Effector memory CD4-positive, alpha-beta T cell (primary cell): ENCODE measurements at regions not wholly inside any gene's neighbourhood (a gene's known extent, or its start where the extent isn't known, plus 50 kb on each side); places are given as distances from the start of the nearest gene placed in this dataset.
"Not testable (repeated sequence)": the region's sequence is repeated elsewhere in the genome, so short reads cannot be mapped to it uniquely, and the experiment has no call there.

ENCODE experiments used
- DNase-seq, 3 donors: peaks; one replicate each; pipeline ENCODE4 v3.0.0-alpha.2; 2020
- H3K27ac ChIP-seq: 2 replicates; pipeline ENCODE4 v1.7.0; 2013; ENCODE audit warnings: mild to moderate bottlenecking, low read length, moderate library complexity; ENCODE audit not compliant: insufficient read depth, poor library complexity, severe bottlenecking
- H3K27me3 ChIP-seq: replicated peaks from 2 replicates; pipeline ENCODE4 v1.7.0; 2013; ENCODE audit warnings: mild to moderate bottlenecking, low read length; ENCODE audit not compliant: insufficient read depth, control insufficient read depth, poor library complexity, severe bottlenecking
- H3K36me3 ChIP-seq: 2 replicates; pipeline ENCODE4 v1.7.0; 2013; ENCODE audit warnings: mild to moderate bottlenecking, low read length, moderate library complexity; ENCODE audit not compliant: control insufficient read depth, insufficient read depth
- H3K4me1 ChIP-seq: 2 replicates; pipeline ENCODE4 v1.7.0; 2013; ENCODE audit warnings: low read length, mild to moderate bottlenecking; ENCODE audit not compliant: control insufficient read depth, insufficient read depth, poor library complexity, severe bottlenecking
- H3K4me3 ChIP-seq: 2 replicates; pipeline ENCODE4 v1.7.0; 2013; ENCODE audit warnings: low read length, low read depth, mild to moderate bottlenecking; ENCODE audit not compliant: insufficient read depth, poor library complexity, severe bottlenecking
- H3K9me3 ChIP-seq: 2 replicates; pipeline ENCODE4 v1.7.0; 2013; ENCODE audit warnings: mild to moderate bottlenecking, low read length, moderate library complexity; ENCODE audit not compliant: control insufficient read depth

GRCh38 chr10:78215645-78216044 is 182.0 kb downstream of the RPS24 start:
- H3K27ac ChIP-seq, result no peak overlapping the region
- no peaks in the 10 kb centered on the region for H3K36me3 ChIP-seq
- H3K4me3 ChIP-seq, result no peak overlapping the region
- H3K27me3 ChIP-seq, result no peaks in the 10 kb centered on the region
- no peaks in the 10 kb centered on the region for H3K4me1 ChIP-seq
- no peaks in the 10 kb centered on the region for H3K9me3 ChIP-seq
- no peak for DNase-seq

GRCh38 chr10:78217336-78217735 is 183.7 kb downstream of the RPS24 start:
- no peak for DNase-seq
- H3K27me3 ChIP-seq, result no peaks in the 10 kb centered on the region
- no peaks in the 10 kb centered on the region for H3K4me1 ChIP-seq
- no peak overlapping the region for H3K4me3 ChIP-seq
- no peaks in the 10 kb centered on the region for H3K9me3 ChIP-seq
- H3K27ac ChIP-seq, result no peak overlapping the region
- H3K36me3 ChIP-seq, result no peaks in the 10 kb centered on the region

GRCh38 chr10:78218798-78219490 is 185.3 kb downstream of the RPS24 start:
- H3K4me1 ChIP-seq, result no peaks in the 10 kb centered on the region
- DNase-seq, result no peak
- H3K9me3 ChIP-seq, result no peaks in the 10 kb centered on the region
- no peaks in the 10 kb centered on the region for H3K36me3 ChIP-seq
- H3K27me3 ChIP-seq, result no peaks in the 10 kb centered on the region
- no peak overlapping the region for H3K27ac ChIP-seq
- H3K4me3 ChIP-seq, result no peak overlapping the region

- not testable (repeated sequence) for H3K4me1 ChIP-seq, H3K4me3 ChIP-seq, H3K9me3 ChIP-seq, H3K27me3 ChIP-seq, H3K27ac ChIP-seq, H3K36me3 ChIP-seq, DNase-seq
These were observed 185.9 kb downstream of the RPS24 start for GRCh38 chr10:78219568-78219967.

GRCh38 chr10:78220781-78221180 is 187.1 kb downstream of the RPS24 start:
- Histone ChIP-seq H3K36me3 (no peaks in the 10 kb centered on the region), H3K4me3 (no peak overlapping the region), H3K27me3 (no peaks in the 10 kb centered on the region), H3K27ac (no peak overlapping the region), H3K9me3 (no peaks in the 10 kb centered on the region), H3K4me1 (no peaks in the 10 kb centered on the region)
- no peak for DNase-seq

GRCh38 chr10:78222096-78222790 is 188.6 kb downstream of the RPS24 start:
- H3K27ac ChIP-seq, result no peak overlapping the region
- H3K4me3 ChIP-seq, result no peak overlapping the region
- no peaks in the 10 kb centered on the region for H3K36me3 ChIP-seq
- no peaks in the 10 kb centered on the region for H3K9me3 ChIP-seq
- no peaks in the 10 kb centered on the region for H3K4me1 ChIP-seq
- no peaks in the 10 kb centered on the region for H3K27me3 ChIP-seq
- no peak for DNase-seq

GRCh38 chr10:78223088-78223487 is 189.4 kb downstream of the RPS24 start:
- no peaks in the 10 kb centered on the region for H3K9me3 ChIP-seq
- no peak overlapping the region for H3K4me3 ChIP-seq
- no peaks in the 10 kb centered on the region for H3K27me3 ChIP-seq
- no peak overlapping the region for H3K27ac ChIP-seq
- no peak for DNase-seq
- no peaks in the 10 kb centered on the region for H3K4me1 ChIP-seq
- no peaks in the 10 kb centered on the region for H3K36me3 ChIP-seq

GRCh38 chr10:78224602-78225001 is 190.9 kb downstream of the RPS24 start:
- Histone ChIP-seq H3K9me3 (no peaks in the 10 kb centered on the region), H3K36me3 (no peaks in the 10 kb centered on the region), H3K27me3 (no peaks in the 10 kb centered on the region), H3K4me1 (no peaks in the 10 kb centered on the region), H3K27ac (no peak overlapping the region), H3K4me3 (no peak overlapping the region)
- no peak for DNase-seq

GRCh38 chr10:78225594-78225993 is 191.9 kb downstream of the RPS24 start:
- no peak for DNase-seq
- no peak overlapping the region for H3K4me3 ChIP-seq
- H3K27ac ChIP-seq, result no peak overlapping the region
- no peaks in the 10 kb centered on the region for H3K4me1 ChIP-seq
- no peaks in the 10 kb centered on the region for H3K27me3 ChIP-seq
- H3K36me3 ChIP-seq, result no peaks in the 10 kb centered on the region
- no peaks in the 10 kb centered on the region for H3K9me3 ChIP-seq

GRCh38 chr10:78229489-78229888 is 195.8 kb downstream of the RPS24 start:
- no peak overlapping the region for H3K4me3 ChIP-seq
- H3K4me1 ChIP-seq, result no peaks in the 10 kb centered on the region
- no peaks in the 10 kb centered on the region for H3K9me3 ChIP-seq
- no peaks in the 10 kb centered on the region for H3K27me3 ChIP-seq
- H3K27ac ChIP-seq, result no peak overlapping the region
- no peaks in the 10 kb centered on the region for H3K36me3 ChIP-seq
- no peak for DNase-seq
